CD4-positive, alpha-beta T cell treated with Interleukin-17A for 1 hour (primary cell): ENCODE measurements at regions not wholly inside any gene's neighbourhood (a gene's known extent, or its start where the extent isn't known, plus 50 kb on each side); places are given as distances from the start of the nearest gene placed in this dataset.
"Not testable (repeated sequence)": the region's sequence is repeated elsewhere in the genome, so short reads cannot be mapped to it uniquely, and the experiment has no call there.

Source experiments
- DNase-seq: peaks from one replicate; pipeline ENCODE4 v3.0.0-alpha.2; 2020

DNA sequence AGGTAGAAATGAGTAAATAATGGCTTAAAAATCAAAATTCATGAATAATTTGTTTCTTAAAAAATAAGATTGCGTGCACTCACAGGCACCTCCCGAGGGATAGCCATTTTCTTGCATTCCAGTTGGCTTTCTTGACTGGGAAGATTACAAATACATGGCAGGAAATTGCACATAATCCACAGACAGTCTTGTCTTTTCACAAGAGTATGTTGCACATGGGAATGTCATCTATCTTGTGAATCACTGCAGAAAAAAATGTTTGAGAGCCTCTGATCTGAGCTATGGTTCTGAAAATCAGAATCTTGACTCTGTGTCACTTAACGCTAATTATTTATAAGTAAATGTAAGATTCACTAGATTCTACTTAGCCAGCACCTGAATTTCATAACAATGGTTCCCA, 74.1 kb upstream of the PRKG1 start:
- no peak for DNase-seq

DNA sequence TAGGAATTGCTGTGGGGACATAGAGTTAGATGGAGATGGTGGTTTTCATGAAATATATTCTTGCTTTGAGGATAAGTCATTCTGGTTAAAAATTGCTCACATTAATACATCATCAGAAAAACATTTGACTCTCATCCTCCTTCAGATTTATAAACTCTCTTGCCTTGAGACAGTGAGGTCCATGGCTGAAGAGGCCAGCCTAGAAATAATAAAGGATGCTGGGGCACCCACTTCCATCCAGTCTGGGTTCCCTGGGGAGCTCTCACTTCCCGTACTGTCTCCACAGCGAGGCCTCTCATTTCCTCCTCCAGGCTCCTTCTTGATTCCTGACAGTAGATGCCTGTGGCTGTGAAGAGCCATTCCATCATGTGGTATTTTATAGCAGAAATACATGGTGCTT, 73.3 kb upstream of the PRKG1 start:
- DNase-seq: no peak

DNA sequence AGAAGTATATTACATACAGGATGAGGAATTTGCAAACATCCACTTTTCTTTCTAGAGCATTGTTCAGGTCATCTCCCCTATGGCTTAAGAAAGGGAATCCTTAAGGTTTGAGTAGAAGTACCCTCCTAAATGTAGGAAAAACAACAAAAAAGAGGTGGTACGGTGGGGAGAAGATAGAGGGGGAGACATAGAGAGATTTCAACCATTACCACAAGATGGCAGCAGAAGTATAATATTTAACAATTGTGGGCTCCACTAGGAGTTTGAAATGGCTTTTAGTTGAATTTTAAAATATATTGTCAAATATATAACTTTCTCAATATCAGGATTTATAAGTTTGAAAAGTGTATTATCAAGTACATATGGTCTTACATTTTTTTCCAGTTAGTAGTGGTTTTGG, 72.7 kb upstream of the PRKG1 start:
- DNase-seq: peak; percentile 16

DNA sequence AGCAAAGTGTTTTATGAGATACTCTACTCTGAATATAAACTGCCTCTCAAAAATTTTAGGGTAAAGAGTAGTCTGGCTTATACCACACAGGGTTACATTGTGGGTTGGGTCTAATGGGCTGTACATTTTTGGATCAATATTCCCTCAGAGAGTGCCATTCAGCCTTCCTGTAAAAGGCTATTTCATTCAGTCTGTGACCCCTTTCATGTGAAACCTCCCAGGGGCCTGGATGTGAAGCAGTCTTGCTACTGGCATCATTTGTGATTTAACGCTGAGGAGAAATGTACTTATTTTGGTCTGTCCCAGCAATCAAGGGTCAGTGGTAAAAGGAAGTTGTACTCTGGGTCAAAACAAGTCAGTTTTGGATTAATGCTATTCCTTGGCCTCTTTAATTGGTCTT, 71.8 kb upstream of the PRKG1 start:
- DNase-seq: no peak

DNA sequence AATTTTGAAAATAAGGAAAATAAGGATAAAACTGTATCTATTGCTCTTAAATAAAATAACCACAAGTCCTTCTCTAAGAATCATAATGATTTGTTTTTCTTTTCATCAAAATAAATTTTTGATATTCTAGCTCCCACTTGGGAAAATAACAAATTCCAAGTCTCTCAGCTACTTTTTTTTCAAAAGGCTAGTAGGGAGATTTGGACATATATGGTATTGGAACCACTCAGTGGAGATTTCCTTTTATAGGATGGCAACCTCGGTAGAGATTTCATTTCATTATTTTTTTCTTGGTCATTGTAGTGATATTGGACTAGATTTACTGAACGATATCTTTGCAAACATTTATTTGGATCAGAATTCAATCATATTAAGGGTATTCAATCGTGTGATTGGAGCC, 69.5 kb upstream of the PRKG1 start:
- no peak for DNase-seq

DNA sequence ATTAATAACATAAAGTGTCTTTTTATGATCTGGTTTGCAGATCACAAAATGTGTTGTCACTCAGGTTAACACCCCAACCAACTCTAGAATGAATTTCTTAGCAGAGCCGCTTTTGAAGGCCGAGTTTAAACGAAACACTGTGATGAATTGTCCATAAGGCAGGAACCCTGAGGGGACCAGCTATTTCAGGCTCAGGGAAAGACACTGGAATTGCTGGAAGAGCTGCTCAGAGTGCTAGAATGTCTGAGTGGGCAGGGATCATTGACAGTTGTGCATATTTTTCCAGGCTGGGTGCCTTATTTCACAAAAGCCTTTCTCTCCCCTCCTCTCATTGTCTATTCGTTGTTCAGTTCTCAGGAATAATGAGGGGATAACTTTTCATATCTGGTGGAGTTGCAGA, 68.7 kb upstream of the PRKG1 start:
- no peak for DNase-seq

DNA sequence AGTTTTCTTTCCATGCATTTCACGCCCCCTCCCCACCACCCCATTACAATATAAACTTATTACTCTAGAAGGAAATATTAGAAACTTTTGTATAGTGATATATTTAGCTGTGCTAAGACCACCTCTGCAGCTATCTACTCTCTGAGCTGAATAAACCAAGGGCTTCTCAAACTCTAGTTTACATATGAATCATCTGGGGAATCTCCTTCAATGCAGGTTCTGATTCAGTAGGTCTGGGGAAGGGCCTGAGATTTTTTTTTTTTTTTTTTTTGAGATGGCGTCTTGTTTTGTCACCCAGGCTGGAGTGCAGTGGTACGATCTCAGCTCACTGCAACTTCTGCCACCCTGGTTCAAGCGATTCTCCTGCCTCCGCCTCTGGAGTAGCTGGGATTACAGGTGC, 67.6 kb upstream of the PRKG1 start:
- DNase-seq: no peak

DNA sequence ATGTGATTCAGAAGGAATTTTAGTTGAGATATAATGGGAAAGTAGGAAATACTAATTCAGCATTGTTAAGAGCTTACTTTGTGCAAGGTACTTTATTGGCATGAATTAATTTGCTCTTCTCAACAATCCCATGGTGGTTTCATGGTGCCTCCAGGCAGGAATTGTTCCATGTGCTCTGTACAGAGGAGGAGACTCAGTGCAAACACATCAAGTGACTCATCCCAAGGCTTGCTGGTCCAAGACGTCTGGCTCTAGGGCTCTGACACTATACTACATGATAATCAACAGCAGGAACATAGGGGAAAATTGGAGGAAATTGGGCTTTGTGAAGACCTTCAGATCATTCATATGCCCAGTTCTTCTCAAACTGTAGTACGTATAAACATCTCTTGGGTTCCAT, 66.5 kb upstream of the PRKG1 start:
- no peak for DNase-seq

DNA sequence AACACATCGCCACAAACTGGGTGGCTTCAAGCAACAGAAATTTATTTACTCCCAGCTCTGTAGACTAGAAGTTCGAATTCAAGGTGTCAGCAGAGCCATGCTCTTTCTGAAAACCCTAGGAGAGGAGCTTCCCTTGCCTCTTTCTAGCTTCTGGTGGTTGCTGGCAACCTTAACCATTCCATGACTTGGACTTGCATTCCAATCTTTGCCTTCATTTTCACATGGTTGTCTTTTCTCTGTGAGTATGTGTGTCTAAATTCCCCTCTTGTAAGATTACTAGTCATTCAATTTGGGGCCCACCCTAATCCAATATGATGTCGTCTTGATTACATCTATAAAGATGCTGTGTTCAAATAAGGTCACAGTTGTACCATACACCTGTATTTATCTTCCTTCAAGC, 65.9 kb upstream of the PRKG1 start:
- no peak for DNase-seq

DNA sequence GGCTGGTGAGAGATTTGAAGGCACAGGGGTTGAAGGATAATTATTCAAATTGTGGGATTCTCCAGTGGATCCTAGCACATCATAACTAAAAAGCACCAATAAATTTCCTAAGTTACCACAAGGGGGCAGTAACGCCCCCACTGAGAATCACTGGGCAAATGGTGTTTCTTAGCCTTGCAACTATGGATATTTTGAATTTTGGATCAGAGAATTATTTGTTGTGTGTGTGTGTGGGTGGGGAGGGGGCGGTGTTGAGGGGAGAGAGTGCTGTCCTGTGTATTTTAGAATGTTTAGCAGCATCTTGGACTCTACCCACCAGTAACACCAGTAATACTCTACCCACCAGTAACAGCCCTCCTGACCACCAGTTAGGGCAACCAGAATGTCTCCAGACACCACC, 63.3 kb upstream of the PRKG1 start:
- DNase-seq: peak; percentile 21

DNA sequence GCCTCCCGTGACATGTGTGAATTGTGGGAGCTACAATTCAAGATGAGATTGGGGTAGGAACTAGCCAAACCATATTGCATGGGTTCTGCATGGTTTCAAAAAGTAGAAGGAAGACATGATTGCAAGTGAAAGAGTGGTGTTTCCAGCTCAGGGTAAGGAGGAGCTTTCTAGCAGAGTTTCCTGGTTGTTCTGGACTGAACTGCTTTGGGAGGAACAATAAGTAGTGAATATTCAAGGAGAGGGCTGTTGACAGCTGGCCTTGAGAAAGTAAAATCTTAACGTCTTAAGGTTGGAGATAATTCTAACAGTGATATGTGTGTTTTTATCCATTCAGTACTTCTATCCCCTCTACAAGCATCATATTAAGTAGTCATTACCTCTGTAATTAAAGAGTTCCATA, 62.2 kb upstream of the PRKG1 start:
- no peak for DNase-seq

DNA sequence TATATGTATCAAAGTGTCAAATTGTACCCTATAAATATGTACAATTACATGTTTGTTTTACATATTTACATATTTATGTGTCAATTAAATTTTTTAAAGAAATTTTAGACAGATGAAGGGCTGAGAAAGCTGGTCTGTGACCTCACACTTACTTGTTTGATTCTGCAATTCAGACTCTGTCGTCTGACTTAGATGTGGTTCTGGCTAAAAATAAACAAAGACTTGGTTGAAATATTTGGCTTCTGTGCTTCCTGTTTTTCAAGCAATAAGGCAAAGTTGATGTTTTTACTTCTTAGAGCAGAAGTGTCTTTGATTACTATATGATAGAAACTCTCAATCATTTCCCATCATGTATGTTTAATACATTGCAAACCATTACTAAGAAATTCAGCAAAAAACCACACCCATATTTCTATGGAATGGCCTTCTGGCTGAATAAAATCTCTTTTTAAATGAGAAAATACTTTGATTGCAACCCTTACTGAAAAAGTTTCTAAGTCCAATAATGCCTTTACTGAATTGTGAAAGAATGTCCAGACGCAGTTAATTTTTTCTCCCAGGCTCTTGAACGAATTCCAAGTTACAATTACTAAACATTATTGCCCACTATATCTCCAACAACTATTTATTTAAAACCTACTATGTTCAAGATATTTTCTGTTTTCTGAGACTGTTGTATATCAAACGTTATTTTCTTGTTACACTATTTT, 59.5 kb upstream of the PRKG1 start:
- no peak for DNase-seq

DNA sequence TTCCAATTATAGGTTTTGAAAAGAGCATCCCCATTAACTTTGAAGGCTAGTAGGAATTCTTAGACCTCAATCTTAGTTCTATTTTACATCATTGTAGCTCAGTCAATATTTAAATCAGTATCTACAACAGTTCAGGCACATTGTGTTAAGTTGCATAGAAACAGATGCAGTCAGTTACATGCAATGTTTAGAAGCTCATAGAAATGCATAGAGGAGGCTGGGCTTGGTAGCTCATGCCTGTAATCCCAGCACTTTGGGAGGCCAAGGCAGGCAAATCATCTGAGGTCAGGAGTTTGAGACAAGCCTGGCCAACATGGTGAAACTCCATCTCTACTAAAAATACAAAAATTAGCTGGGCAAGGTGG, 58.9 kb upstream of the PRKG1 start:
- not testable (repeated sequence) for DNase-seq

DNA sequence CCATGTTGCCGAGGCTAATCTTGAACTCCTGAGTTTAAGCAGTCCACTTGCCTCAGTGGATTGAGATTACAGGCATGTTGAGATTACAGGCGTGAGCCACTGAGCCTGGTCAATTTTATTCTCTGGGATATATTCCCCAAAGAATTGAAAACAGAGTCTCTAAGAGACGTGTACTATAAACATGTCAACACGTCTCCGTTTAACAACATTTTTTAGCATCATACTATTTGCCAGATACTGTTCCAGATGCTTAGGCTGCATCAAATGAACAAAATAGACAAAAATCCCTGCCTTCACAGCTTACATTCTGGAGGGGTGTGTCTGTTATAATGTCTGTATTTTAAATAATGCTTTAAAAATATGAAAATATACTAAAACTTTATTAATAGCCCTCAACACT, 54.1 kb upstream of the PRKG1 start:
- no peak for DNase-seq

DNA sequence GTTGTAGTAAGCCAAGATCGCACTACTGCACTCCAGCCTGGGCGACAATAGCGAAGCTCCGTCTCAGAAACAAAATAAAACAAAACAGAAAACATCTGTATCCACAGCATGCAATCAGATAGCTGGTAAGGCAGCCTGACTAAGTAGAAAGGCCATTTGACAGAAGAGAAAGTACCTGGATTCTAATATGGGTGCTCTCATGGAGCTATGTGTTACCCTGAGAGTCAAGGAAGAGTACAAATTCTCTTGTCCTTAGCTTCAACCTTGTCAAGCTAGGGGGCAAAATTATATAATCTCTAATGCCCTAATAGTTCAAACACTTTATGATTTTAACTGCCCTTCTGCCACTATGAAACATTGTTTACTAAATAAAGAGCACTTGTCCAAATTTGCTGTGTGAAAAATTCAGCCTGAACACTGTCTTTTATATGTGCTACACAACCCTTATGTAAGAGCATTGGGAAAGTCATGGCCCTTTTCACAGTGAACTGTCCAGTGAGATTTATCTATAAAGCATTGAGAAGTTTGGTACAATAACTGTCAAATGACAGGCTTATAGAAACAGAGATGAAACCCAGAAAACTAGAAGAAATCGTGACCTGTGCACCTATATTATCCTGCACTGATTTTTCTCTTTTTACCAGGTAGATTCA, 51.2 kb upstream of the PRKG1 start:
- no peak for DNase-seq

DNA sequence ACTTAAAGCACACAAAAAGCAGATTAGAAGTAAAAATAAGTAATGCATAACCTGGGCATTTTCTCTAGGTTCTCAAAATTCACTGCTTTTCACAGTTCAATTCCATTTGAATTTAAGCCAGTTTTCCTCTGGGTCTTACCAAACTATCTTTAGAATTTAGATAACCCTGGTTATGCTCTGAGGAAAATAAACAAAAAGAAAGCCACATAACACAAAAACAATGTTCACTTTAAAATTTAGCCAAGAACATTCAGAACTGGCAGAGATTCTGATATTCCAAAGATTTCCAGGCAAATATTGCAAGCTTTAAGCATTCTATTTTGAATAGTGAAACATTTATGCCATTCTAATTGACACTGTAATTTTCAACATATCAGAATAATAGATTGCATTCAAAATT, 50.7 kb upstream of the PRKG1 start:
- DNase-seq: no peak
